ENCODE measurements at regions not wholly inside any gene's neighbourhood (a gene's known extent, or its start where the extent isn't known, plus 50 kb on each side); places are given as distances from the start of the nearest gene placed in this dataset.

- H2AFZ ChIP-seq (ENCODE audit: control insufficient read depth, low read depth, low read length): no peak overlapping the region
- ChIA-PET RAD21 (ENCODE audit: unreplicated experiment) (interaction anchor here (0.6 to 1.2 kb wide), 4 partner anchors 24 to 356 kb away, joined by 3 read pairs; no protein-coding TSS in a partner anchor), CTCF (interaction anchor here (0.6 to 1.4 kb wide), 5 partner anchors 9 to 366 kb away, joined by 3 read pairs; no protein-coding TSS in a partner anchor), POLR2A (interaction anchor here (0.6 kb wide), 2 partner anchors 159 to 305 kb away, joined by 3 to 5 read pairs; no protein-coding TSS in a partner anchor), SMC1A (ENCODE audit: uncharacterized antibody, unreplicated experiment) (interaction anchor here (0.5 to 1.1 kb wide), 5 partner anchors 49 to 495 kb away, joined by 3 to 5 read pairs (median 3); no protein-coding TSS in a partner anchor)
- H3K79me2 ChIP-seq (ENCODE audit: control insufficient read depth, insufficient read depth, low read length): no peaks in the 10 kb centered on the region
- DNase-seq (ENCODE audit: low read depth, low spot score): no peak
- no peaks in the 10 kb centered on the region for H4K20me1 ChIP-seq (ENCODE audit: control insufficient read depth, insufficient read depth)
- H3K4me1 ChIP-seq (ENCODE audit: control insufficient read depth, insufficient read depth, low read length): no peaks in the 10 kb centered on the region
- in situ Hi-C loops (cut with MboI): no loop called here
- no peak overlapping the region for H3K4me2 ChIP-seq (ENCODE audit: control insufficient read depth, insufficient read depth)
- no peaks in the 10 kb centered on the region for H3K9me3 ChIP-seq (replicated peaks; ENCODE audit: control insufficient read depth, insufficient read depth, low read length)
- intact Hi-C loops (cut with micrococcal nuclease; ENCODE audit: unreplicated experiment): no loop called here
- no peaks in the 10 kb centered on the region for H3K27me3 ChIP-seq (replicated peaks in 1 of 2; ENCODE audit: control insufficient read depth in 2 of 2, insufficient read depth in 2 of 2, low read length in 1 of 2)
- FAIRE-seq: no peak
- 58% methylated on average over 4 of the region's 4 CpGs for WGBS (ENCODE audit: insufficient coverage, insufficient replicate concordance, low lambda C conversion rate, missing lambda C conversion rate)
- no peak overlapping the region for H3K4me3 ChIP-seq
- H3K36me3 ChIP-seq (ENCODE audit: control insufficient read depth in 2 of 2, insufficient read depth in 2 of 2, low read length in 1 of 2): no peaks in the 10 kb centered on the region
- no peak for TF ChIP-seq CUX1 (IDR thresholded peaks at IDR 0.05; ENCODE audit: insufficient replicate concordance, low read depth, low read length)
- H3K9ac ChIP-seq (ENCODE audit: control insufficient read depth, insufficient read depth, low read length): no peak overlapping the region
- H3K27ac ChIP-seq (ENCODE audit: control insufficient read depth, insufficient read depth): no peak overlapping the region
- BruUV-seq (replicated peaks): no TSS peak
- no peak for ATAC-seq
Measured at GRCh38 chr14:89542786-89543424, 125.9 kb upstream of the FOXN3 start.

Measured in GM12878 (cell line).